ENCODE measurements at regions not wholly inside any gene's neighbourhood (a gene's known extent, or its start where the extent isn't known, plus 50 kb on each side); places are given as distances from the start of the nearest gene placed in this dataset.

- no peak for TF ChIP-seq CTCF (conservative IDR thresholded peaks at IDR 0.05 in 1 of 2, IDR thresholded peaks at IDR 0.05 in 1 of 2; ENCODE audit: extremely low read depth in 1 of 2, insufficient read depth in 1 of 2, low read depth in 1 of 2, low read length in 2 of 2)
- TF ChIP-seq EZH2 (IDR thresholded peaks at IDR 0.05; ENCODE audit: borderline replicate concordance, low read length), result no peak
These were observed 778.6 kb downstream of the KCNJ2 start for GRCh38 chr17:70947636-70948565.

Data from mammary epithelial cell (primary cell).